Suprapubic skin (tissue), 4 donors: ENCODE measurements at regions not wholly inside any gene's neighbourhood (a gene's known extent, or its start where the extent isn't known, plus 50 kb on each side); places are given as distances from the start of the nearest gene placed in this dataset.

Experiments
- CTCF ChIP-seq, 2 donors: fragments of 200-600 bp in 1 of 2; fragments of 450-650 bp in 1 of 2; sonication (generic) in 1 of 2; IDR thresholded peaks; one replicate each; pipeline ENCODE4 v1.5.1; 2016 to 2019; ENCODE audit warnings: antibody characterized with exemption in 2 of 2, mild to moderate bottlenecking in 1 of 2, moderate library complexity in 1 of 2
- EP300 ChIP-seq: sonication (generic); formaldehyde crosslinking; IDR thresholded peaks from one replicate; pipeline ENCODE4 v1.6.1; 2017; ENCODE audit warnings: antibody characterized with exemption
- POLR2A ChIP-seq, 2 donors: fragments of 450-650 bp; IDR thresholded peaks; one replicate each; pipeline ENCODE4 v1.6.1; 2017; ENCODE audit warnings: antibody characterized with exemption in 2 of 2, mild to moderate bottlenecking in 2 of 2, moderate library complexity in 2 of 2
- POLR2AphosphoS5 ChIP-seq, 3 donors: sonication (generic); formaldehyde crosslinking; IDR thresholded peaks; one replicate each; pipeline ENCODE4 v1.6.1; 2017; ENCODE audit warnings: antibody characterized with exemption in 3 of 3

- TF ChIP-seq POLR2A (IDR thresholded peaks at IDR 0.05) (no peak), CTCF (IDR thresholded peaks at IDR 0.05) (no peak), POLR2AphosphoS5 (IDR thresholded peaks at IDR 0.05) (no peak), EP300 (no peak)
These were observed 1797.8 kb upstream of the WWC1 start for GRCh38 chr5:166493612-166494011.
